IMR-90 (cell line): ENCODE measurements at regions not wholly inside any gene's neighbourhood (a gene's known extent, or its start where the extent isn't known, plus 50 kb on each side); places are given as distances from the start of the nearest gene placed in this dataset.

ENCODE experiments used
- ATAC-seq: fragments of 200-7000 bp; cut with Tn5 transposase; 2 replicates; pipeline ENCODE4 v1.9.1; 2020; ENCODE audit warnings: low read depth, mild to moderate bottlenecking, moderate library complexity
- BruUV-seq: library from RNA; stranded (reverse); fragments of 400-500 nt; replicated peaks from 2 replicates; lab custom pipeline; 2021; lab: Mats Ljungman, UMichigan
- CTCF ChIA-PET: fragments of 300-600 bp; formaldehyde crosslinking; extraction: SDS; loops from one replicate; lab custom pipeline; 2021; ENCODE audit warnings: antibody characterized with exemption; lab: Yijun Ruan, JAX
- POLR2A ChIA-PET: fragments of 300-600 bp; sonication (Branson Sonifier 250); formaldehyde crosslinking; loops from one replicate; lab custom pipeline; 2022; ENCODE audit warnings: antibody characterized with exemption; ENCODE audit not compliant: unreplicated experiment; lab: Charles Lee
- DNase-seq: peaks from one replicate; pipeline ENCODE4 v3.0.0; 2013
- H2AFZ ChIP-seq: replicated peaks from 2 replicates; pipeline ENCODE3; 2013; ENCODE audit warnings: low read length, mild to moderate bottlenecking; ENCODE audit not compliant: poor library complexity
- H2AK5ac ChIP-seq: 2 replicates; pipeline ENCODE4 v1.6.1; 2013; ENCODE audit warnings: low read depth, low read length, inconsistent platforms
- H2AK9ac ChIP-seq: replicated peaks from 2 replicates; pipeline ENCODE3; 2013; ENCODE audit warnings: mild to moderate bottlenecking, low read depth, low read length, moderate library complexity; ENCODE audit not compliant: poor library complexity
- H2BK120ac ChIP-seq: 2 replicates; pipeline ENCODE4 v1.6.1; 2013; ENCODE audit warnings: low read depth, low read length, inconsistent platforms
- H2BK15ac ChIP-seq: 3 replicates; pipeline ENCODE4 v1.6.1; 2013; ENCODE audit warnings: low read depth, low read length, inconsistent platforms
- H2BK20ac ChIP-seq: 2 replicates; pipeline ENCODE4 v1.6.1; 2013; ENCODE audit warnings: low read depth, mild to moderate bottlenecking, inconsistent platforms, low read length, moderate library complexity
- H2BK5ac ChIP-seq: 2 replicates; pipeline ENCODE4 v1.6.1; 2013; ENCODE audit warnings: mild to moderate bottlenecking, low read depth, low read length, inconsistent platforms; ENCODE audit not compliant: poor library complexity, severe bottlenecking
- H3K14ac ChIP-seq: replicated peaks from 2 replicates; pipeline ENCODE4 v1.6.1; 2013; ENCODE audit warnings: low read depth, low read length, inconsistent platforms
- H3K18ac ChIP-seq: 2 replicates; pipeline ENCODE4 v1.6.1; 2013; ENCODE audit warnings: low read depth, low read length, control low read depth
- H3K23ac ChIP-seq: 2 replicates; pipeline ENCODE4 v1.6.1; 2013; ENCODE audit warnings: low read depth, low read length, inconsistent platforms
- H3K27ac ChIP-seq: 2 replicates; pipeline ENCODE4 v1.5.1; 2013; ENCODE audit warnings: mild to moderate bottlenecking, control low read depth, low read length; ENCODE audit not compliant: insufficient read depth
- H3K27me3 ChIP-seq: 2 replicates; pipeline ENCODE4 v1.6.1; 2013; ENCODE audit warnings: low read length; ENCODE audit not compliant: control insufficient read depth, insufficient read depth
- H3K36me3 ChIP-seq: 2 replicates; pipeline ENCODE4 v1.6.1; 2013; ENCODE audit warnings: low read length, mixed read lengths; ENCODE audit not compliant: control insufficient read depth, insufficient read depth
- H3K4ac ChIP-seq: 2 replicates; pipeline ENCODE4 v1.6.1; 2013; ENCODE audit warnings: low read depth, low read length, inconsistent platforms
- H3K4me1 ChIP-seq: 2 replicates; pipeline ENCODE4 v1.6.1; 2013; ENCODE audit warnings: low read length, mixed read lengths; ENCODE audit not compliant: control insufficient read depth, insufficient read depth
- H3K4me2 ChIP-seq: 2 replicates; pipeline ENCODE4 v1.6.1; 2013; ENCODE audit warnings: low read depth, mild to moderate bottlenecking, control low read depth, low read length, moderate library complexity
- H3K4me3 ChIP-seq: 2 replicates; pipeline ENCODE4 v1.5.1; 2013; ENCODE audit warnings: low read depth, mild to moderate bottlenecking, control low read depth, low read length, moderate library complexity; ENCODE audit not compliant: insufficient read depth
- H3K56ac ChIP-seq: 2 replicates; pipeline ENCODE4 v1.6.1; 2013; ENCODE audit warnings: low read length, inconsistent platforms; ENCODE audit not compliant: insufficient read depth; ENCODE audit errors: extremely low read depth
- H3K79me1 ChIP-seq, 2 experiments: 2 replicates each; pipeline ENCODE4 v1.6.1; 2013; ENCODE audit warnings: low read length in 2 of 2, inconsistent platforms in 1 of 2, low read depth in 1 of 2
- H3K9ac ChIP-seq: 2 replicates; pipeline ENCODE4 v1.6.1; 2013; ENCODE audit warnings: low read depth, low read length, control low read depth
- H3K9me1 ChIP-seq: 2 replicates; pipeline ENCODE4 v1.6.1; 2013; ENCODE audit warnings: low read length, inconsistent platforms; ENCODE audit not compliant: insufficient read depth
- H3K9me3 ChIP-seq: 2 replicates; pipeline ENCODE4 v1.6.1; 2013; ENCODE audit warnings: low read length; ENCODE audit not compliant: control insufficient read depth, insufficient read depth
- H4K20me1 ChIP-seq: 2 replicates; pipeline ENCODE4 v1.6.1; 2013; ENCODE audit warnings: low read length, inconsistent platforms; ENCODE audit not compliant: insufficient read depth
- H4K5ac ChIP-seq: 2 replicates; pipeline ENCODE4 v1.6.1; 2013; ENCODE audit warnings: mild to moderate bottlenecking, low read depth, low read length, control low read depth
- H4K8ac ChIP-seq, 2 experiments: 2 replicates each; pipeline ENCODE4 v1.6.1; 2013; ENCODE audit warnings: low read depth in 2 of 2, low read length in 2 of 2, control low read depth in 1 of 2, inconsistent platforms in 1 of 2
- H4K91ac ChIP-seq: 2 replicates; pipeline ENCODE4 v1.6.1; 2013; ENCODE audit warnings: low read depth, low read length, inconsistent platforms; ENCODE audit not compliant: insufficient read depth
- BHLHE40 ChIP-seq: fragments of 150-350 bp; IDR thresholded peaks from 2 replicates; pipeline ENCODE4 v1.6.1; 2016; ENCODE audit warnings: mild to moderate bottlenecking, low read depth, low read length
- CEBPB ChIP-seq: IDR thresholded peaks from 2 replicates; pipeline ENCODE4 v1.6.1; 2012; ENCODE audit warnings: low read depth, low read length, improper control_type of control experiment
- CHD1 ChIP-seq: IDR thresholded peaks from 2 replicates; pipeline ENCODE4 v1.6.1; 2012; ENCODE audit warnings: low read depth, low read length, improper control_type of control experiment
- CTCF ChIP-seq: conservative IDR thresholded peaks from 2 replicates; pipeline ENCODE4 v1.5.1; 2012; ENCODE audit warnings: mild to moderate bottlenecking, low read depth, low read length, improper control_type of control experiment
- ELK1 ChIP-seq: fragments of 150-350 bp; IDR thresholded peaks from 2 replicates; pipeline ENCODE4 v1.6.1; 2016; ENCODE audit warnings: low read depth, mild to moderate bottlenecking, low read length, moderate library complexity, borderline replicate concordance
- FOS ChIP-seq: fragments of 150-350 bp; IDR thresholded peaks from 2 replicates; pipeline ENCODE4 v1.6.1; 2016; ENCODE audit warnings: low read depth, low read length
- MAFK ChIP-seq: IDR thresholded peaks from 2 replicates; pipeline ENCODE4 v1.6.1; 2012; ENCODE audit warnings: low read depth, low read length, improper control_type of control experiment
- MAZ ChIP-seq: IDR thresholded peaks from 2 replicates; pipeline ENCODE4 v1.6.1; 2012; ENCODE audit warnings: low read depth, mild to moderate bottlenecking, low read length, improper control_type of control experiment, moderate library complexity, borderline replicate concordance
- MXI1 ChIP-seq: IDR thresholded peaks from 2 replicates; pipeline ENCODE4 v1.6.1; 2012; ENCODE audit warnings: low read depth, mild to moderate bottlenecking, low read length, moderate library complexity, borderline replicate concordance
- NFE2L2 ChIP-seq: fragments of 150-350 bp; IDR thresholded peaks from 2 replicates; pipeline ENCODE4 v1.6.1; 2016; ENCODE audit warnings: low read depth, mild to moderate bottlenecking, low read length
- POLR2A ChIP-seq: IDR thresholded peaks from 2 replicates; pipeline ENCODE4 v1.6.1; 2012; ENCODE audit warnings: mild to moderate bottlenecking, low read depth, low read length
- RAD21 ChIP-seq: IDR thresholded peaks from 2 replicates; pipeline ENCODE4 v1.6.1; 2012; ENCODE audit warnings: low read length, improper control_type of control experiment
- RCOR1 ChIP-seq: IDR thresholded peaks from 2 replicates; pipeline ENCODE4 v1.6.1; 2012; ENCODE audit warnings: mild to moderate bottlenecking, low read length, improper control_type of control experiment; ENCODE audit not compliant: insufficient replicate concordance
- RFX5 ChIP-seq: IDR thresholded peaks from 2 replicates; pipeline ENCODE4 v1.8.0; 2012; ENCODE audit warnings: low read depth, mild to moderate bottlenecking, low read length, moderate library complexity
- SMC3 ChIP-seq: fragments of 150-350 bp; IDR thresholded peaks from 2 replicates; pipeline ENCODE4 v1.6.1; 2016; ENCODE audit warnings: low read depth, mild to moderate bottlenecking, antibody characterized with exemption, low read length, moderate library complexity
- USF2 ChIP-seq: fragments of 150-350 bp; IDR thresholded peaks from 2 replicates; pipeline ENCODE4 v1.6.1; 2017; ENCODE audit warnings: mild to moderate bottlenecking, antibody characterized with exemption, low read length, low read depth
- WGBS, 2 experiments: methylation state at CpG; one replicate each; pipeline versions ENCODE4 v1.1.5 to v1.1.7; 2013; ENCODE audit warnings: missing lambda C conversion rate in 2 of 2; ENCODE audit not compliant: insufficient read length in 1 of 2; ENCODE audit errors: extremely low coverage in 2 of 2; 5-methylcytosine and 5-hydroxymethylcytosine counted together
- dilution Hi-C: fragments of 300-500 bp; cut with HindIII; formaldehyde crosslinking; loops from one replicate; pipeline ENCODE4 v1.14.3; 2018; ENCODE audit warnings: low sequenced_read_pairs; ENCODE audit not compliant: unreplicated experiment
- in situ Hi-C: fragments of 300-500 bp; cut with MboI; formaldehyde crosslinking; loops from 3 replicates; pipeline ENCODE4 v1.14.3; 2019; ENCODE audit warnings: low sequenced_read_pairs, inconsistent platforms, mixed read lengths
- intact Hi-C: fragments of 100-400 bp; cut with micrococcal nuclease; formaldehyde crosslinking; loops from 2 replicates; pipeline ENCODE4 v1.10.0; 2022

- POLR2A ChIA-PET: no interaction called here
- in situ Hi-C loops: no loop called here
- no peaks in the 10 kb centered on the region for H3K79me1 ChIP-seq
- no peaks in the 10 kb centered on the region for H3K27me3 ChIP-seq
- dilution Hi-C loops: no loop called here
- no peak overlapping the region for H3K18ac ChIP-seq
- no peaks in the 10 kb centered on the region for H3K9me3 ChIP-seq
- no CpG with 5 or more reads among the region's 3 CpGs for WGBS, 2 experiments
- no peaks in the 10 kb centered on the region for H3K9me1 ChIP-seq
- no peak overlapping the region for H4K91ac ChIP-seq
- no peaks in the 10 kb centered on the region for H3K4me1 ChIP-seq
- CTCF ChIA-PET: no interaction called here
- no peaks in the 10 kb centered on the region for H3K36me3 ChIP-seq
- H2BK15ac ChIP-seq: no peak overlapping the region
- H3K56ac ChIP-seq: no peak overlapping the region
- no peak overlapping the region for H2AK9ac ChIP-seq
- no peaks in the 10 kb centered on the region for H4K20me1 ChIP-seq
- H3K4me2 ChIP-seq: no peak overlapping the region
- no peak overlapping the region for H3K9ac ChIP-seq
- DNase-seq (no peak), ATAC-seq (no peak)
- no peak overlapping the region for H3K27ac ChIP-seq
- H2AK5ac ChIP-seq: no peak overlapping the region
- no peak overlapping the region for H3K14ac ChIP-seq
- H3K4me3 ChIP-seq: no peak overlapping the region
- H3K23ac ChIP-seq: no peak overlapping the region
- no peak overlapping the region for H2AFZ ChIP-seq
- no TSS peak for BruUV-seq
- H4K5ac ChIP-seq: no peak overlapping the region
- no peak overlapping the region for H2BK120ac ChIP-seq
- TF ChIP-seq RAD21: no peak
- TF ChIP-seq RCOR1: no peak
- no peak for TF ChIP-seq MAZ
- TF ChIP-seq CTCF: no peak
- no peak for TF ChIP-seq RFX5
- no peak for TF ChIP-seq MXI1
- no peak for TF ChIP-seq ELK1
- TF ChIP-seq POLR2A: no peak
- TF ChIP-seq CEBPB: no peak
- TF ChIP-seq FOS: no peak
- no peak for TF ChIP-seq CHD1
- no peak for TF ChIP-seq BHLHE40
- TF ChIP-seq USF2: no peak
- TF ChIP-seq NFE2L2: no peak
- TF ChIP-seq SMC3: no peak
- no peak for TF ChIP-seq MAFK
- no peak overlapping the region for H3K4ac ChIP-seq
- no peak overlapping the region for H4K8ac ChIP-seq
- H2BK5ac ChIP-seq: no peak overlapping the region
- intact Hi-C loops: no loop called here
- no peak overlapping the region for H2BK20ac ChIP-seq
Observed at GRCh38 chr2:104664672-104665071, 189.2 kb upstream of the POU3F3 start.
